GM12875 (cell line): ENCODE measurements at regions not wholly inside any gene's neighbourhood (a gene's known extent, or its start where the extent isn't known, plus 50 kb on each side); places are given as distances from the start of the nearest gene placed in this dataset.
"Not testable (repeated sequence)": the region's sequence is repeated elsewhere in the genome, so short reads cannot be mapped to it uniquely, and the experiment has no call there.

Source experiments
- H3K4me3 ChIP-seq: one replicate; pipeline ENCODE4 v1.5.1; 2011; ENCODE audit warnings: low read depth, low read length, control low read depth
- CTCF ChIP-seq: IDR thresholded peaks from 2 replicates; pipeline ENCODE4 v1.5.1; 2011; ENCODE audit warnings: low read depth, mild to moderate bottlenecking, control low read depth, inconsistent platforms, low read length, moderate library complexity, borderline replicate concordance; ENCODE audit not compliant: insufficient read depth

GRCh38 chr3:182323126-182323700, 470.1 kb upstream of the ATP11B start:
- TF ChIP-seq CTCF: no peak
- H3K4me3 ChIP-seq: no peak overlapping the region

- no peak for TF ChIP-seq CTCF
- no peak overlapping the region for H3K4me3 ChIP-seq
These were observed 469.4 kb upstream of the ATP11B start for GRCh38 chr3:182323898-182324297.

- TF ChIP-seq CTCF: no peak
These were observed 467.9 kb upstream of the ATP11B start for GRCh38 chr3:182325213-182325950.

GRCh38 chr3:182327196-182327681, 466.1 kb upstream of the ATP11B start:
- no peak for TF ChIP-seq CTCF
- H3K4me3 ChIP-seq: no peak overlapping the region

More at GRCh38 chr3:182325213-182325950, 467.9 kb upstream of the ATP11B start:
- no peak overlapping the region for H3K4me3 ChIP-seq

GRCh38 chr3:182330646-182331045, 462.7 kb upstream of the ATP11B start:
- no peak overlapping the region for H3K4me3 ChIP-seq
- no peak for TF ChIP-seq CTCF

GRCh38 chr3:182331341-182331740, 462.0 kb upstream of the ATP11B start:
- H3K4me3 ChIP-seq: no peak overlapping the region
- no peak for TF ChIP-seq CTCF

GRCh38 chr3:182342252-182342651, 451.1 kb upstream of the ATP11B start:
- TF ChIP-seq CTCF: no peak
- no peak overlapping the region for H3K4me3 ChIP-seq

- not testable (repeated sequence) for H3K4me3 ChIP-seq
These were observed 449.3 kb upstream of the ATP11B start for GRCh38 chr3:182344026-182344425.
